ENCODE measurements at regions not wholly inside any gene's neighbourhood (a gene's known extent, or its start where the extent isn't known, plus 50 kb on each side); places are given as distances from the start of the nearest gene placed in this dataset.

DNA sequence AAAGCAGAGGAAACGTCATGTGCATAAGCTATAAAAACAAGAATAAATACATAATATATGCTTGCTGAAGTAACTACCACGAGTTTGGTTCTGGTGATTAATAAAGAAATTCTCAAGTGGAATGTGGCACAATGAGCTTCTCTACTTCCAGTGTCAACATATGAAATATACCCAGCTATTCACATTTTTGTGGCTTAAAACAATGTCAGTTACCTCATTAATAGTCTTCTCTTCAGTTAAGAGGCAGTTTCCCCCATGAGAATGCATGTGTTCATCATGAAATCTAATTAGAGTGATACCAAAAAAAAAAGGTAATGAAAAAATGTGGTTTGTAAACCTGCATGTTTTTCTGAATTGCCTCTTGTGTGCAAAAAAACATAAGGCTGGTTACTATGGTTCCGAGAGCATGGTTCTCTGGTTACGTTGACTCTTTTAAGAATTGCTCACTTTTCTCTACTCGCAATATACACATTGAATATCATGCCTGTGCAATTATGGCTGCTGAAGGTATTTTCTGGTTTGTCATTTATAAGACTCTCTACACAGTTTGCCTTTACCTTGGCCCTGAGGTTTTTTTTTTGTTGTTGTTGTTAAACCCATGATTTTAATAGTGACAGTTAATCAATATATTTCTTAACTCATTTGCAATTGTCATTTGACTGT lies 108.2 kb downstream of the PCDH7 start:
- TF ChIP-seq, protein P1, sequence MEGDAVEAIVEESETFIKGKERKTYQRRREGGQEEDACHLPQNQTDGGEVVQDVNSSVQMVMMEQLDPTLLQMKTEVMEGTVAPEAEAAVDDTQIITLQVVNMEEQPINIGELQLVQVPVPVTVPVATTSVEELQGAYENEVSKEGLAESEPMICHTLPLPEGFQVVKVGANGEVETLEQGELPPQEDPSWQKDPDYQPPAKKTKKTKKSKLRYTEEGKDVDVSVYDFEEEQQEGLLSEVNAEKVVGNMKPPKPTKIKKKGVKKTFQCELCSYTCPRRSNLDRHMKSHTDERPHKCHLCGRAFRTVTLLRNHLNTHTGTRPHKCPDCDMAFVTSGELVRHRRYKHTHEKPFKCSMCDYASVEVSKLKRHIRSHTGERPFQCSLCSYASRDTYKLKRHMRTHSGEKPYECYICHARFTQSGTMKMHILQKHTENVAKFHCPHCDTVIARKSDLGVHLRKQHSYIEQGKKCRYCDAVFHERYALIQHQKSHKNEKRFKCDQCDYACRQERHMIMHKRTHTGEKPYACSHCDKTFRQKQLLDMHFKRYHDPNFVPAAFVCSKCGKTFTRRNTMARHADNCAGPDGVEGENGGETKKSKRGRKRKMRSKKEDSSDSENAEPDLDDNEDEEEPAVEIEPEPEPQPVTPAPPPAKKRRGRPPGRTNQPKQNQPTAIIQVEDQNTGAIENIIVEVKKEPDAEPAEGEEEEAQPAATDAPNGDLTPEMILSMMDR (IDR thresholded peaks at IDR 0.05): no peak
- TF ChIP-seq POLR2A (IDR thresholded peaks at IDR 0.05): no peak
